AG10803 (cell line): ENCODE measurements at regions not wholly inside any gene's neighbourhood (a gene's known extent, or its start where the extent isn't known, plus 50 kb on each side); places are given as distances from the start of the nearest gene placed in this dataset.
"Not testable (repeated sequence)": the region's sequence is repeated elsewhere in the genome, so short reads cannot be mapped to it uniquely, and the experiment has no call there.

Experiments
- DNase-seq: peaks from one replicate; pipeline ENCODE4 v3.0.0; 2010; ENCODE audit warnings: low read depth
- H3K4me3 ChIP-seq: 2 replicates; pipeline ENCODE4 v1.5.1; 2011; ENCODE audit warnings: mild to moderate bottlenecking, low read length, control low read depth
- CTCF ChIP-seq: conservative IDR thresholded peaks from 2 replicates; pipeline ENCODE4 v1.5.1; 2011; ENCODE audit warnings: mild to moderate bottlenecking, low read length, control low read depth, inconsistent platforms

GRCh38 chrY:13627323-13627722, 76.4 kb upstream of the TMSB4Y start:
- not testable (repeated sequence) for DNase-seq, H3K4me3 ChIP-seq

GRCh38 chrY:13615943-13616304, 87.8 kb upstream of the TMSB4Y start:
- TF ChIP-seq CTCF: no peak
- DNase-seq: no peak
- H3K4me3 ChIP-seq: no peak overlapping the region

GRCh38 chrY:13615301-13615942, 88.3 kb upstream of the TMSB4Y start:
- no peak for DNase-seq
- no peak overlapping the region for H3K4me3 ChIP-seq

GRCh38 chrY:13612916-13613315, 90.8 kb upstream of the TMSB4Y start:
- TF ChIP-seq CTCF: no peak
- H3K4me3 ChIP-seq: no peak overlapping the region
- DNase-seq: no peak

More at GRCh38 chrY:13615301-13615942, 88.3 kb upstream of the TMSB4Y start:
- TF ChIP-seq CTCF: no peak

- H3K4me3 ChIP-seq: no peak overlapping the region
- TF ChIP-seq CTCF: no peak
- DNase-seq: no peak
These were observed 91.7 kb upstream of the TMSB4Y start for GRCh38 chrY:13611965-13612364.

- H3K4me3 ChIP-seq: no peak overlapping the region
- no peak for TF ChIP-seq CTCF
- no peak for DNase-seq
These were observed 111.2 kb upstream of the TMSB4Y start for GRCh38 chrY:13592450-13592849.

GRCh38 chrY:13570931-13571330, 91.1 kb upstream of the UTY start:
- not testable (repeated sequence) for H3K4me3 ChIP-seq, DNase-seq

- H3K4me3 ChIP-seq: no peak overlapping the region
- no peak for TF ChIP-seq CTCF
- no peak for DNase-seq
These were observed 87.4 kb upstream of the UTY start for GRCh38 chrY:13567186-13567585.
